Activated B cell treated with CpG ODN at 0.5 μM for 24 hours (primary cell): ENCODE measurements at regions not wholly inside any gene's neighbourhood (a gene's known extent, or its start where the extent isn't known, plus 50 kb on each side); places are given as distances from the start of the nearest gene placed in this dataset.
"Not testable (repeated sequence)": the region's sequence is repeated elsewhere in the genome, so short reads cannot be mapped to it uniquely, and the experiment has no call there.

Experiments used
- ATAC-seq: fragments of 200-7000 bp; cut with Tn5 transposase; one replicate; pipeline ENCODE4 v1.10.0; 2021; ENCODE audit warnings: low read depth, mild to moderate bottlenecking, moderate library complexity
- CTCF ChIA-PET: fragments of 350-600 bp; sonication (Branson Sonifier 250); formaldehyde crosslinking; loops from one replicate; lab custom pipeline; 2021; ENCODE audit warnings: antibody characterized with exemption; lab: Charles Lee
- POLR2A ChIA-PET: fragments of 350-600 bp; sonication (Branson Sonifier 250); formaldehyde crosslinking; loops from one replicate; lab custom pipeline; 2021; ENCODE audit warnings: antibody characterized with exemption; lab: Charles Lee
- DNase-seq: peaks from one replicate; pipeline ENCODE4 v3.0.0; 2022
- H3K27ac Mint-ChIP-seq: one replicate; pipeline ENCODE4 v1.8.0; 2020; ENCODE audit warnings: mixed read lengths
- H3K27me3 Mint-ChIP-seq: one replicate; pipeline ENCODE4 v1.8.0; 2021; ENCODE audit warnings: mixed read lengths
- H3K36me3 Mint-ChIP-seq: one replicate; pipeline ENCODE4 v1.8.0; 2021; ENCODE audit warnings: low read depth, mixed read lengths
- H3K4me1 Mint-ChIP-seq: one replicate; pipeline ENCODE4 v1.8.0; 2021; ENCODE audit warnings: mixed read lengths
- H3K4me3 Mint-ChIP-seq: one replicate; pipeline ENCODE4 v1.8.0; 2020; ENCODE audit warnings: mild to moderate bottlenecking, mixed read lengths
- H3K9me3 Mint-ChIP-seq: one replicate; pipeline ENCODE4 v1.8.0; 2020; ENCODE audit warnings: mixed read lengths
- CTCF ChIP-seq: fragments of 200-600 bp; IDR thresholded peaks from one replicate; pipeline ENCODE4 v1.8.0; 2022; ENCODE audit warnings: antibody characterized with exemption, mild to moderate bottlenecking
- intact Hi-C: fragments of 100-400 bp; cut with micrococcal nuclease; formaldehyde crosslinking; loops from one replicate; pipeline ENCODE4 v1.15.1; 2024

- no peak for TF ChIP-seq CTCF
- ChIA-PET CTCF (no interaction called here), POLR2A (no interaction called here)
- H3K36me3 Mint-ChIP-seq: no peaks in the 10 kb centered on the region
- intact Hi-C loops: no loop called here
- H3K4me3 Mint-ChIP-seq: no peak overlapping the region
- ATAC-seq (no peak), DNase-seq (no peak)
- H3K27ac Mint-ChIP-seq: no peak overlapping the region
- H3K4me1 Mint-ChIP-seq: no peaks in the 10 kb centered on the region
- peaks cover 7% of the 10 kb centered on the region for H3K9me3 Mint-ChIP-seq
- no peaks in the 10 kb centered on the region for H3K27me3 Mint-ChIP-seq
Measured at GRCh38 chr4:103853146-103853545, 133.4 kb upstream of the TACR3 start.

GRCh38 chr4:103845075-103845474 is 125.3 kb upstream of the TACR3 start:
- POLR2A ChIA-PET: no interaction called here
- ATAC-seq: no peak
- no peak for TF ChIP-seq CTCF
- no peaks in the 10 kb centered on the region for H3K36me3 Mint-ChIP-seq
- H3K27ac Mint-ChIP-seq: no peak overlapping the region
- H3K4me3 Mint-ChIP-seq: no peak overlapping the region
- no peak for DNase-seq
- H3K27me3 Mint-ChIP-seq: no peaks in the 10 kb centered on the region
- CTCF ChIA-PET: no interaction called here
- H3K4me1 Mint-ChIP-seq: no peaks in the 10 kb centered on the region
- intact Hi-C loops: no loop called here
- peaks cover 10% of the 10 kb centered on the region for H3K9me3 Mint-ChIP-seq

GRCh38 chr4:103842637-103843239 is 123.0 kb upstream of the TACR3 start:
- intact Hi-C loops: no loop called here
- no peak for DNase-seq
- Mint-ChIP-seq H3K4me1 (no peaks in the 10 kb centered on the region), H3K27ac (no peak overlapping the region), H3K36me3 (no peaks in the 10 kb centered on the region), H3K4me3 (no peak overlapping the region), H3K9me3 (peaks cover 2% of the 10 kb centered on the region), H3K27me3 (no peaks in the 10 kb centered on the region)
- POLR2A ChIA-PET: no interaction called here
- no peak for TF ChIP-seq CTCF
- CTCF ChIA-PET: no interaction called here
- ATAC-seq: no peak

GRCh38 chr4:103842076-103842475 is 122.3 kb upstream of the TACR3 start:
- peaks cover 2% of the 10 kb centered on the region for H3K9me3 Mint-ChIP-seq
- H3K27me3 Mint-ChIP-seq: no peaks in the 10 kb centered on the region
- no peaks in the 10 kb centered on the region for H3K4me1 Mint-ChIP-seq
- ChIA-PET POLR2A (no interaction called here), CTCF (no interaction called here)
- no peaks in the 10 kb centered on the region for H3K36me3 Mint-ChIP-seq
- no peak overlapping the region for H3K27ac Mint-ChIP-seq
- ATAC-seq (no peak), DNase-seq (no peak)
- TF ChIP-seq CTCF: no peak
- no peak overlapping the region for H3K4me3 Mint-ChIP-seq
- intact Hi-C loops: no loop called here

- POLR2A ChIA-PET, H3K9me3 Mint-ChIP-seq, H3K36me3 Mint-ChIP-seq, H3K4me3 Mint-ChIP-seq, ATAC-seq, H3K27ac Mint-ChIP-seq, H3K4me1 Mint-ChIP-seq, DNase-seq, H3K27me3 Mint-ChIP-seq, intact Hi-C loops, CTCF ChIA-PET: not testable (repeated sequence)
Measured at GRCh38 chr4:103810308-103810707, 90.5 kb upstream of the TACR3 start.

- Mint-ChIP-seq H3K9me3 (peaks cover 15% of the 10 kb centered on the region), H3K27ac (no peak overlapping the region), H3K4me3 (no peak overlapping the region), H3K27me3 (no peaks in the 10 kb centered on the region), H3K36me3 (no peaks in the 10 kb centered on the region), H3K4me1 (no peaks in the 10 kb centered on the region)
- CTCF ChIA-PET: no interaction called here
- POLR2A ChIA-PET: no interaction called here
- no peak for ATAC-seq
- TF ChIP-seq CTCF: no peak
- intact Hi-C loops: no loop called here
- no peak for DNase-seq
Measured at GRCh38 chr4:103802766-103803165, 83.0 kb upstream of the TACR3 start.
